Activated CD8-positive, alpha-beta memory T cell treated with anti-CD3 and anti-CD28 coated beads for 36 hours (primary cell): ENCODE measurements at regions not wholly inside any gene's neighbourhood (a gene's known extent, or its start where the extent isn't known, plus 50 kb on each side); places are given as distances from the start of the nearest gene placed in this dataset.
"Not testable (repeated sequence)": the region's sequence is repeated elsewhere in the genome, so short reads cannot be mapped to it uniquely, and the experiment has no call there.

Experiments used
- CTCF ChIA-PET: fragments of 350-600 bp; sonication (Branson Sonifier 250); formaldehyde crosslinking; loops from one replicate; lab custom pipeline; 2021; ENCODE audit warnings: antibody characterized with exemption; lab: Charles Lee
- POLR2A ChIA-PET: fragments of 350-600 bp; sonication (Branson Sonifier 250); formaldehyde crosslinking; loops from one replicate; lab custom pipeline; 2021; ENCODE audit warnings: antibody characterized with exemption; lab: Charles Lee

DNA sequence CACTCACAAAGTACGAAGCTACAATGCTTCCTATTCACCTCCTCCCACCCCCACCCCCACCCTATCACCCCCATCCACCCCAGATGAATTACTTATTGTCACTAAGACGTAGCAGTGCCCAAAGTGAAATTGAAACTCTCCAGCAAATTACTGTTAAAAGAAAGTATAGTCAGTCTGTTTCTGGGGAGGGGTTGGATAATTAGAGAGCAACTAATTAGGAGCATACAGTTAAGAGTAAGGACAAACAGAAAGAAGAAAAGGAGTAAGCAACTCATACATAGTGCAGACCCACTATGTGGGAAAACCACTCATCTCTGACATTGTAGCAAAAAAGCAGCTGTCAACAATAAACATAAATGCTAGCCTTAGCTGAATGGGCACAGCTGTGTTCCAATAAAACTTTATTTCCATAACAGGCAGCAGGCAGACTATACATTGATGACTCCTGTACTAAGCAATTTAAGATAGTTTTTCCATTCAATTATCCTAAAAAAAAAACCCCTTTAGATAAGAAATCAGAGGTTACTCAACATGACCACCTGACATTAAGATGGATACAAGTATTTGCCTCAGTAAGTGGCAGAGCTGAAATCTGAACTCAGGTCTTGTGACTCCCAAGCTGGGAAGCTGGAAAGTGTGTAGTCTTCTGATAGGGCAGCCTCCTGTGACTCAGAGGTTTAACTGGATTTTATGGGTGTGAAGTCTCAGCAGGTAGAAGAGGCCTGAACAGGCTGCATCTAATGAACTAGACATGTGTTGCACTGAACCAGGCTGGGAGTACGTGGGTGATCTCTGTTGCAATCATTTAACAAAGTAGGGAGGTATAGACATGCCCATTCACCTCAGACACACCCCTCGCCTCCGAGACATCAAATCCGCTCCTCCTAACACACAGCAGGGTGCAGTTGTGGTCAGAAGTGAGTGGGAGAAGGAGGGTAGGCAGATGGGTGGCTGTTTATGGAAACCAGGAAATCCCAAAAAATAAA, 171.8 kb upstream of the KLF7 start:
- ChIA-PET CTCF (interaction anchor here (0.9 kb wide), 1 partner anchor 145 kb away, joined by 3 read pairs; no protein-coding TSS in a partner anchor), POLR2A (no interaction called here)

- POLR2A ChIA-PET: no interaction called here
- CTCF ChIA-PET: interaction anchor here (0.9 kb wide), 1 partner anchor 146 kb away, joined by 3 read pairs; no protein-coding TSS in a partner anchor
Observed at GRCh38 chr2:207338220-207338607, 172.5 kb upstream of the KLF7 start.

- ChIA-PET CTCF (interaction anchor here (0.9 kb wide), 1 partner anchor 146 kb away, joined by 3 read pairs; no protein-coding TSS in a partner anchor), POLR2A (no interaction called here)
Observed at GRCh38 chr2:207338610-207339009, 172.9 kb upstream of the KLF7 start.

DNA sequence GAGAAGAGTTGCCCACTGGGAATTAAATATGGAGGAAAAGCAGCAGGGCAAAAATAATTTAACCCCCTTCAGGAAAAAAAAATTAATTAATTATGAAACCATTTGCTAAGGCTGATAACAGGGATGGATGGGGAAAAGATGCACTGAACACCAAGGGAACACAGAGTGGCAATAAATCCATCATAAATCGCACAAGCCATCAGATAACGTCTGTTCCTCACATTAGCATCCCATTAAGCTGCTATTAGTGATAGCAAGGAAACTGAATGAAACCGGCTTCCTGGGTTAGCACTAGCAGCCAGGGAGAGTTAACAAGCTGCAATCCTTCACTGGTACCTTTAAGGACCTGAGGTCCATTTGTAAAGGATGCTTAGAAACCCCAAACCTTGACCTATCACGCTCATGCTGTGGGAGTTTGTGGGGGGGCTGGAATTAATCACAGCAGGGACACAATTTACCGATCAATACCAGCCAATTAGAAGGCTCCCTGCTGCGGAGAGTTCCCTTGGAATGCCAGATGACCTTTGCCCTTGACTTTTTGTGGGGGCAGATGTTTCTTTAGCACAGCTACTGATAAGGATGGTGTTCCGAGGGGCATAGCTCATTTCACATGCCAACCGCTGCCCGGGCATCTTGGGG, 175.5 kb upstream of the KLF7 start:
- POLR2A ChIA-PET: no interaction called here
- CTCF ChIA-PET: no interaction called here

DNA sequence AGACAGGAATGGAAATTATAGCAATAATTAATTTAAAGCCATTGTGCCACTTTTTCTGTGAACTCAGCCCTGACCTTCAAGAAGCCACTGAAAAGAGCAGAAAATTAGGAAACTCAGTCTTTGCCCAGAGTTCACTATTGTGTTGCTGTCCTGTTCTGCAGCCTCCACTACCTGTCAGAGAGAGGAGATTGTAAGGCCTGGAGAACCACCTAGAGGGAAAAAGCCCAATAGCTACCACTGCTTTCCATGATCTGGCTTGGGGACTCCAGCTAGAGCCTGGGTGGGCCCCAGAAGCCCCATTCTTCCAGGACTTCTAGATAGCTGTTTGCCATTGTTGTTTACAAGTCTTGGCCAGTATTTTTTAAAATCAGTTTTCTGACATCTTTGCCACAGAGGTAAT, 176.1 kb upstream of the KLF7 start:
- CTCF ChIA-PET: no interaction called here
- POLR2A ChIA-PET: no interaction called here

DNA sequence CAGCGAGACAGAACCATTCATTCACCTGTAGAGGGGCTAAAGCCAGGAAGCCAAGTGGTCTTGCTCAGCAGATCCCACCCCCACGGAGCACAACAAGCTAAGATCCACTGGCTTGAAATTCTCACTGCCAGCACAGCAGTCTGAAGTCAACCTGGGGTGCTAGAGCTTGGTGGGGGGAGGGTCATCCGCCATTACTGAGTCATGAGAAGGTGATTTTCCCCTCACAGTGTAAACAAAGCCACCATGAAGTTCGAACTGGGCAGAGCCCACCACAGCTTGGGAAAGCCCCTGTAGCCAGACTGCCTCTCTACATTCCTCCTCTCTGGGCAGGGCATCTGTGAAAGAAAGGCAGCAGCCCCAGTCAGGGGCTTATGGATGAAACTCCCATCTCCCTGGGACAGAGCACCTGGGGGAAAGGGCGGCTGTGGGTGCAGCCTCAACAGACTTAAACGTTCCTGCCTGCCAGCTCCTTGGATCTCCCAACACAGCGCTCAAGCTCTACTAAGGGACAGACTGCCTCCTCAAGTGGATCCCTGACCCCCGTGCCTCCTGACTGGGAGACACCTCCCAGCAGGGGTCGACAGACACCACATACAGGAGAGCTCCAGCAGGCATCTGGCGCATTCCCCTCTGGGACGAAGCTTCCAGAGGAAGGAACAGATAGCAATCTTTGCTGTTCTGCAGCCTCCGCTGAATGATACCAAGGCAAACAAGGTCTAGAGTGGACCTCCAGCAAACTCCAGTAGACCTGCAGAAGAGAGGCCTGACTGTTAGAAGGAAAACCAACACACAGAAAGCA, 179.0 kb upstream of the KLF7 start:
- CTCF ChIA-PET, POLR2A ChIA-PET: not testable (repeated sequence)

GRCh38 chr2:207351171-207351570, 178.6 kb upstream of the CREB1 start:
- ChIA-PET CTCF (no interaction called here), POLR2A (no interaction called here)

- ChIA-PET POLR2A (no interaction called here), CTCF (no interaction called here)
Observed at GRCh38 chr2:207352978-207353671, 176.6 kb upstream of the CREB1 start.

DNA sequence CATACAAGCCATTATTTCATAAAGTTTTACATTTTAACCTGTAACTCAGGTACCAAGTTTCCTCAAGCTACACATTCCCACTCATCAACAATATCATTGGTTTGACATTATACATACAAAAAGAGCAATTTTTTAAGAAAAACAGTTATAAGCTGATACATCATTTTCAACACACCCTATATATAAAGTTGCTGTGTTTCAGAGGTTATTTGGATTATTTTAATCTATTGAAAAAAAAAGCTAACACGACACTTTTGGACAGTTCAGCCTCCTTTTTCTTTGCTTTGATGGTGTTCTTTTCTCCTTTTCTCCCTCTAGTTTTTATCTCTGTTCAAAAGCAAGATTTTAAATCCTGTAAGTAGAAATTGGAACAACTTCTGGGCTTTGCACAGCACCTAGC, 175.9 kb upstream of the CREB1 start:
- POLR2A ChIA-PET: no interaction called here
- CTCF ChIA-PET: no interaction called here

DNA sequence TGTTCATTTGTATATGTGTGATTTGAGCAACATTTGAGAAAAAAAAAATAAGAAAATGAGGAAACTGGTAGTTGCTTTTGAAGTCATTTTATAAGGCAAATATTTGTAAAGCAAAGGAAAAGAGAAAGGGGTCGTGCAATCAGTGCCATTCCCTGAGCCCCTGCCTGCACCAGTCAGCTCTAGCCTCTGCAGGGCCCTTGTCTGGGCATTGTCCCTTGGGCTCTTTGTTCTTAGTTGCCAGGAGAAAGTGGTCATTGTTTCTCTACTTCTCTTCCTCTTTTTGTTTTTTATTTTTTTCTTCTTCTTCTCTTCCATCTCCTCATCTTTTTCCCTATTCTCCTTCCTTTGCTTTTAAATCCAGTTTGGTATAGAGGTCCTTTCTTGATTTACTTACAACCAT, 175.3 kb upstream of the CREB1 start:
- ChIA-PET POLR2A (no interaction called here), CTCF (no interaction called here)

- POLR2A ChIA-PET: no interaction called here
- CTCF ChIA-PET: no interaction called here
Observed at GRCh38 chr2:207356567-207356966, 173.2 kb upstream of the CREB1 start.

- ChIA-PET CTCF (no interaction called here), POLR2A (no interaction called here)
Observed at GRCh38 chr2:207357216-207357615, 172.5 kb upstream of the CREB1 start.

GRCh38 chr2:207362716-207363115, 167.0 kb upstream of the CREB1 start:
- ChIA-PET POLR2A (no interaction called here), CTCF (no interaction called here)

DNA sequence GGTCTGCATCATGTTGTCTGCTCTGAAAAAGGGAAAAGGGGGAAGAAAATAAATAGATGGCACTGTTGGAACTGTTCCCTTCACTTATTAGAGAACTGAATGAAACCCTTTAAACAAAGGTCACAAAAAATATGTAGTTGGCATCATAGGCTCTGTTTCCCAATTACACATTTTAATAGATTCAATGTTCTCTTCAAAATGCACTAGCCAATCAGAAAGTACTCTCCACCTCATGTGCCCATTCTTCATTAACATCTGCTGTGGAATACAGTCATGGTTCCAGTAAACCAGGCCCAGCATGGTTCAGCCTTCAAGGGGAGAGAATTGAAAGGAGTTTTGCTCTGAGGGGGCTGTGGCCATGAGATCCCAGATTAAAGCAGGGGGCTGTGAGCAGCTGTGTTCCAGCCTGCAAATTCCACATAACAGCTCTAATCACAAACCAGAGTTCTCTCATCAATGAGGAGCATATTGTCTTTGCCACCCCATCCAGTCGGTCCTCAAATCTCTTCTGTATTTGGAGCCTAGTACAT, 165.9 kb upstream of the CREB1 start:
- ChIA-PET POLR2A (no interaction called here), CTCF (no interaction called here)

DNA sequence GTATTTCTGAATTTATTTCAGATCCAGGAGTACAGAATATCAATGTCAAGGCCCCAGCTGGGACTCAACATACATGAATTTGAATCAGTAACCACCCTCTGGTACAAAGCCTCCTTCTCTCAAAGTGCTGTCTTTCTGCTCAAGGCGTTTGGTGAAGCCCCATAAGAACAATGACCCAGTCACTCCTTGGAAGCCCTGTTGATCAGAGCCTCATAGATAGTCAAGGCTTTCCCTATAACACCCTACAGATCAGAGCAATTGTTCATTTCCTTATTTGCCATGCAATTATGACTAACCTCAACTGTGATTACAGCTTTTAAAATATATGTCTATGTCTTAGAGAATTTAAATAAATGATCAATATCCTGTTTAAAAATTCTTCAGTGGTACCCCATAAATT, 159.1 kb upstream of the CREB1 start:
- ChIA-PET CTCF (no interaction called here), POLR2A (no interaction called here)

GRCh38 chr2:207371877-207372276, 157.9 kb upstream of the CREB1 start:
- CTCF ChIA-PET: no interaction called here
- POLR2A ChIA-PET: no interaction called here

GRCh38 chr2:207372483-207372882, 157.3 kb upstream of the CREB1 start:
- CTCF ChIA-PET: no interaction called here
- POLR2A ChIA-PET: no interaction called here

- ChIA-PET CTCF (no interaction called here), POLR2A (no interaction called here)
Observed at GRCh38 chr2:207375207-207375875, 154.4 kb upstream of the CREB1 start.

DNA sequence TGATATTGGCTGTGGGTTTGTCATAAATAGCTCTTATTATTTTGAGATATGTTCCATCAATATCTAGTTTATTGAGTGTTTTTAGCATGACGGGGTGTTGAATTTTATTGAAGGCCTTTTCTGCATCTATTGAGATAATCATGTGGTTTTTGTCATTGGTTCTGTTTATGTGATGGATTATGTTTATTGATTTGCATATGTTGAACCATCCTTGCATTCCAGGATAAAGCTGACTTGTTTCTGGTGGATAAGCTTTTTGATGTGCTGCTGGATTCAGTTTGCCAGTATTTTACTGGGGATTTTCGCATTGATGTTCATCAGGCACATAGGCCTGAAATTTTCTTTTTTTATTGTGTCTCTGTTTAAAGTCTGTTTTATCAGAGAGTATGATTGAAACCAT, 151.1 kb upstream of the CREB1 start:
- CTCF ChIA-PET, POLR2A ChIA-PET: not testable (repeated sequence)
